IMR-90 (cell line): ENCODE measurements at regions not wholly inside any gene's neighbourhood (a gene's known extent, or its start where the extent isn't known, plus 50 kb on each side); places are given as distances from the start of the nearest gene placed in this dataset.

Experiments
- ATAC-seq: fragments of 200-7000 bp; cut with Tn5 transposase; 2 replicates; pipeline ENCODE4 v1.9.1; 2020; ENCODE audit warnings: low read depth, mild to moderate bottlenecking, moderate library complexity
- BruUV-seq: library from RNA; stranded (reverse); fragments of 400-500 nt; replicated peaks from 2 replicates; lab custom pipeline; 2021; lab: Mats Ljungman, UMichigan
- CTCF ChIA-PET: fragments of 300-600 bp; formaldehyde crosslinking; extraction: SDS; loops from one replicate; lab custom pipeline; 2021; ENCODE audit warnings: antibody characterized with exemption; lab: Yijun Ruan, JAX
- POLR2A ChIA-PET: fragments of 300-600 bp; sonication (Branson Sonifier 250); formaldehyde crosslinking; loops from one replicate; lab custom pipeline; 2022; ENCODE audit warnings: antibody characterized with exemption; ENCODE audit not compliant: unreplicated experiment; lab: Charles Lee
- DNase-seq: peaks from one replicate; pipeline ENCODE4 v3.0.0; 2013
- H2AFZ ChIP-seq: replicated peaks from 2 replicates; pipeline ENCODE3; 2013; ENCODE audit warnings: low read length, mild to moderate bottlenecking; ENCODE audit not compliant: poor library complexity
- H2AK5ac ChIP-seq: 2 replicates; pipeline ENCODE4 v1.6.1; 2013; ENCODE audit warnings: low read depth, low read length, inconsistent platforms
- H2AK9ac ChIP-seq: replicated peaks from 2 replicates; pipeline ENCODE3; 2013; ENCODE audit warnings: mild to moderate bottlenecking, low read depth, low read length, moderate library complexity; ENCODE audit not compliant: poor library complexity
- H2BK120ac ChIP-seq: 2 replicates; pipeline ENCODE4 v1.6.1; 2013; ENCODE audit warnings: low read depth, low read length, inconsistent platforms
- H2BK15ac ChIP-seq: 3 replicates; pipeline ENCODE4 v1.6.1; 2013; ENCODE audit warnings: low read depth, low read length, inconsistent platforms
- H2BK20ac ChIP-seq: 2 replicates; pipeline ENCODE4 v1.6.1; 2013; ENCODE audit warnings: low read depth, mild to moderate bottlenecking, inconsistent platforms, low read length, moderate library complexity
- H2BK5ac ChIP-seq: 2 replicates; pipeline ENCODE4 v1.6.1; 2013; ENCODE audit warnings: mild to moderate bottlenecking, low read depth, low read length, inconsistent platforms; ENCODE audit not compliant: poor library complexity, severe bottlenecking
- H3K14ac ChIP-seq: replicated peaks from 2 replicates; pipeline ENCODE4 v1.6.1; 2013; ENCODE audit warnings: low read depth, low read length, inconsistent platforms
- H3K18ac ChIP-seq: 2 replicates; pipeline ENCODE4 v1.6.1; 2013; ENCODE audit warnings: low read depth, low read length, control low read depth
- H3K23ac ChIP-seq: 2 replicates; pipeline ENCODE4 v1.6.1; 2013; ENCODE audit warnings: low read depth, low read length, inconsistent platforms
- H3K27ac ChIP-seq: 2 replicates; pipeline ENCODE4 v1.5.1; 2013; ENCODE audit warnings: mild to moderate bottlenecking, control low read depth, low read length; ENCODE audit not compliant: insufficient read depth
- H3K27me3 ChIP-seq: 2 replicates; pipeline ENCODE4 v1.6.1; 2013; ENCODE audit warnings: low read length; ENCODE audit not compliant: control insufficient read depth, insufficient read depth
- H3K36me3 ChIP-seq: 2 replicates; pipeline ENCODE4 v1.6.1; 2013; ENCODE audit warnings: low read length, mixed read lengths; ENCODE audit not compliant: control insufficient read depth, insufficient read depth
- H3K4ac ChIP-seq: 2 replicates; pipeline ENCODE4 v1.6.1; 2013; ENCODE audit warnings: low read depth, low read length, inconsistent platforms
- H3K4me1 ChIP-seq: 2 replicates; pipeline ENCODE4 v1.6.1; 2013; ENCODE audit warnings: low read length, mixed read lengths; ENCODE audit not compliant: control insufficient read depth, insufficient read depth
- H3K4me2 ChIP-seq: 2 replicates; pipeline ENCODE4 v1.6.1; 2013; ENCODE audit warnings: low read depth, mild to moderate bottlenecking, control low read depth, low read length, moderate library complexity
- H3K4me3 ChIP-seq: 2 replicates; pipeline ENCODE4 v1.5.1; 2013; ENCODE audit warnings: low read depth, mild to moderate bottlenecking, control low read depth, low read length, moderate library complexity; ENCODE audit not compliant: insufficient read depth
- H3K56ac ChIP-seq: 2 replicates; pipeline ENCODE4 v1.6.1; 2013; ENCODE audit warnings: low read length, inconsistent platforms; ENCODE audit not compliant: insufficient read depth; ENCODE audit errors: extremely low read depth
- H3K79me1 ChIP-seq, 2 experiments: 2 replicates each; pipeline ENCODE4 v1.6.1; 2013; ENCODE audit warnings: low read length in 2 of 2, inconsistent platforms in 1 of 2, low read depth in 1 of 2
- H3K9ac ChIP-seq: 2 replicates; pipeline ENCODE4 v1.6.1; 2013; ENCODE audit warnings: low read depth, low read length, control low read depth
- H3K9me1 ChIP-seq: 2 replicates; pipeline ENCODE4 v1.6.1; 2013; ENCODE audit warnings: low read length, inconsistent platforms; ENCODE audit not compliant: insufficient read depth
- H3K9me3 ChIP-seq: 2 replicates; pipeline ENCODE4 v1.6.1; 2013; ENCODE audit warnings: low read length; ENCODE audit not compliant: control insufficient read depth, insufficient read depth
- H4K20me1 ChIP-seq: 2 replicates; pipeline ENCODE4 v1.6.1; 2013; ENCODE audit warnings: low read length, inconsistent platforms; ENCODE audit not compliant: insufficient read depth
- H4K5ac ChIP-seq: 2 replicates; pipeline ENCODE4 v1.6.1; 2013; ENCODE audit warnings: mild to moderate bottlenecking, low read depth, low read length, control low read depth
- H4K8ac ChIP-seq, 2 experiments: 2 replicates each; pipeline ENCODE4 v1.6.1; 2013; ENCODE audit warnings: low read depth in 2 of 2, low read length in 2 of 2, control low read depth in 1 of 2, inconsistent platforms in 1 of 2
- H4K91ac ChIP-seq: 2 replicates; pipeline ENCODE4 v1.6.1; 2013; ENCODE audit warnings: low read depth, low read length, inconsistent platforms; ENCODE audit not compliant: insufficient read depth
- CEBPB ChIP-seq: IDR thresholded peaks from 2 replicates; pipeline ENCODE4 v1.6.1; 2012; ENCODE audit warnings: low read depth, low read length, improper control_type of control experiment
- FOS ChIP-seq: fragments of 150-350 bp; IDR thresholded peaks from 2 replicates; pipeline ENCODE4 v1.6.1; 2016; ENCODE audit warnings: low read depth, low read length
- MAFK ChIP-seq: IDR thresholded peaks from 2 replicates; pipeline ENCODE4 v1.6.1; 2012; ENCODE audit warnings: low read depth, low read length, improper control_type of control experiment
- RAD21 ChIP-seq: IDR thresholded peaks from 2 replicates; pipeline ENCODE4 v1.6.1; 2012; ENCODE audit warnings: low read length, improper control_type of control experiment
- WGBS, 2 experiments: methylation state at CpG; one replicate each; pipeline versions ENCODE4 v1.1.5 to v1.1.7; 2013; ENCODE audit warnings: missing lambda C conversion rate in 2 of 2; ENCODE audit not compliant: insufficient read length in 1 of 2; ENCODE audit errors: extremely low coverage in 2 of 2; 5-methylcytosine and 5-hydroxymethylcytosine counted together
- dilution Hi-C: fragments of 300-500 bp; cut with HindIII; formaldehyde crosslinking; loops from one replicate; pipeline ENCODE4 v1.14.3; 2018; ENCODE audit warnings: low sequenced_read_pairs; ENCODE audit not compliant: unreplicated experiment
- in situ Hi-C: fragments of 300-500 bp; cut with MboI; formaldehyde crosslinking; loops from 3 replicates; pipeline ENCODE4 v1.14.3; 2019; ENCODE audit warnings: low sequenced_read_pairs, inconsistent platforms, mixed read lengths
- intact Hi-C: fragments of 100-400 bp; cut with micrococcal nuclease; formaldehyde crosslinking; loops from 2 replicates; pipeline ENCODE4 v1.10.0; 2022

DNA sequence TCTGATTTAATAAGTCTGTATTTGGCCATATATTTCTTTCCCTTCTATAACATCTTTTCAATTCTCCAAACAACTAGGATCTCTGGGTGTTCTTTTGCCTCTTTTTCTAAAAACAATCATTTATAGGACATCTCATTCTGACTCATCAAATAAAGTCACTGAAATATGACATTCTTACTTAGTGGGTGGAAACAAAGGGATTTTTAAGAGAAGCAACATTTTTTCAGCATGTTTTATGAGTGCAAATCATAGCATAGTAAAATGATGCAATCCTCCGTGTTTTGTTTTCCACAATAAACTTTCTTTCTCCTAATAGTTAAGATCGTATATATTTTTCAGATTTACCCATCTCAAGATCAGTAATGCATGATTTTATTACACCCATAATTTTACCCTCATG is 179.8 kb downstream of the SPCS3 start:
- Histone ChIP-seq H3K4me2 (peak overlapping the region; percentile 5; the same call in 1 of the 2 replicates), H2BK20ac (no peak overlapping the region), H3K4me3 (no peak overlapping the region), H2BK5ac (peak overlapping the region; percentile 26), H3K27ac (peak overlapping the region; percentile 35; the same call in 1 of the 2 replicates), H4K20me1 (no peaks in the 10 kb centered on the region), H2AFZ (no peak overlapping the region), H3K79me1 (no peaks in the 10 kb centered on the region), H3K27me3 (no peaks in the 10 kb centered on the region), H3K18ac (no peak overlapping the region), H3K14ac (no peak overlapping the region), H3K56ac (no peak overlapping the region), H3K4ac (no peak overlapping the region), H2AK5ac (no peak overlapping the region), H2BK15ac (no peak overlapping the region), H3K9ac (no peak overlapping the region), H3K4me1 (0 out of 2 replicates have a peak, but pooled peaks cover 3% of the 10 kb centered on the region), H3K9me3 (no peaks in the 10 kb centered on the region), H4K5ac (no peak overlapping the region), H3K23ac (no peak overlapping the region), H3K36me3 (no peaks in the 10 kb centered on the region), H4K91ac (no peak overlapping the region), H3K9me1 (peaks cover 4% of the 10 kb centered on the region), H4K8ac (no peak overlapping the region), H2AK9ac (no peak overlapping the region), H2BK120ac (no peak overlapping the region)
- intact Hi-C loops (no loop called here), in situ Hi-C loops (no loop called here), dilution Hi-C loops (no loop called here)
- DNase-seq (peak; percentile 77), ATAC-seq (peak; percentile 43; the same call in 1 of the 2 replicates)
- CTCF ChIA-PET = no interaction called here
- POLR2A ChIA-PET = no interaction called here
- WGBS, 2 experiments = no CpG with 5 or more reads among the region's 2 CpGs
- no TSS peak for BruUV-seq
- TF ChIP-seq RAD21 (no peak), FOS (peak; percentile 13; the same call in 1 of the 2 replicates), MAFK (peak; percentile 17; the same call in 1 of the 2 replicates), CEBPB (peak; percentile 96)
